ENCODE measurements at regions not wholly inside any gene's neighbourhood (a gene's known extent, or its start where the extent isn't known, plus 50 kb on each side); places are given as distances from the start of the nearest gene placed in this dataset.

DNA sequence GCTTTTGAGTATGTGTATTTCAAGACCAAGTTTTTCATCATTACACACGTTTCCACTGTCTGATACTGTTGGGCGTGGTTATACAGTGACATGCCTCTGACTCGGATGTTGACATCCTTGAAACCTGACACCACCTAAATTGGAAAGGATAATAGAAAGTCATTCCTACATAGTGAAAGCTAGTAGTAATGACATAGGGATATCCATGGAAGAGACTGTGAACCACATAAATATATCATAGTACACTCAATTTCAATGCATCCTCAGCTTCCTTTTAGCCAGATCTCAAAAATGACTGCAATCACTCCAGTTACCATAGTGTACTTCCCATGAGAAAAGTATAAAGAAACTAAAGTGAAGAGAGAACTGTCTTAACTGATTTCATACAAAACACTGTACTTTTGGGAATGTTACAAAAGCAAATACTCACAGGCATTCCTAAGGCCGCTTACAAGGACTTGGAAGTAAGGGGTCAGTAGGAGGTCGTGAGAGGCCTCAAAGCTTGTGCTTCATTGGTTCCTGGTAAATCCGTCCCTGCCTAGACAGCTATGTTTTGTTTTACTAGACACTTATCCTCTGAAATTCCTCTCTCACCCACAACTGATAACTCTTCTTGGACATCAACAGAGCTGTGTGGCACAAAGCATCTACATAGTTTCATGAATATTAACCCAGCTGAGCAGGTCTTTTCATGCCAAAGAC lies 71.8 kb upstream of the VWDE start:
- intact Hi-C loops (cut with micrococcal nuclease; ENCODE audit: unreplicated experiment) = no loop called here
- no peaks in the 10 kb centered on the region for H3K27me3 ChIP-seq (ENCODE audit: insufficient read depth, low read depth)
- TF ChIP-seq, protein P1, sequence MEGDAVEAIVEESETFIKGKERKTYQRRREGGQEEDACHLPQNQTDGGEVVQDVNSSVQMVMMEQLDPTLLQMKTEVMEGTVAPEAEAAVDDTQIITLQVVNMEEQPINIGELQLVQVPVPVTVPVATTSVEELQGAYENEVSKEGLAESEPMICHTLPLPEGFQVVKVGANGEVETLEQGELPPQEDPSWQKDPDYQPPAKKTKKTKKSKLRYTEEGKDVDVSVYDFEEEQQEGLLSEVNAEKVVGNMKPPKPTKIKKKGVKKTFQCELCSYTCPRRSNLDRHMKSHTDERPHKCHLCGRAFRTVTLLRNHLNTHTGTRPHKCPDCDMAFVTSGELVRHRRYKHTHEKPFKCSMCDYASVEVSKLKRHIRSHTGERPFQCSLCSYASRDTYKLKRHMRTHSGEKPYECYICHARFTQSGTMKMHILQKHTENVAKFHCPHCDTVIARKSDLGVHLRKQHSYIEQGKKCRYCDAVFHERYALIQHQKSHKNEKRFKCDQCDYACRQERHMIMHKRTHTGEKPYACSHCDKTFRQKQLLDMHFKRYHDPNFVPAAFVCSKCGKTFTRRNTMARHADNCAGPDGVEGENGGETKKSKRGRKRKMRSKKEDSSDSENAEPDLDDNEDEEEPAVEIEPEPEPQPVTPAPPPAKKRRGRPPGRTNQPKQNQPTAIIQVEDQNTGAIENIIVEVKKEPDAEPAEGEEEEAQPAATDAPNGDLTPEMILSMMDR (conservative IDR thresholded peaks at IDR 0.05) = no peak
- TF ChIP-seq EZH2 (IDR thresholded peaks at IDR 0.05; ENCODE audit: low read depth) = no peak
- peak in 1 of 2 experiments; percentile 51 for DNase-seq
- H3K4me1 ChIP-seq (replicated peaks; ENCODE audit: insufficient read depth) = peaks cover 6% of the 10 kb centered on the region; the same call in 1 of the 2 replicates
- H2AFZ ChIP-seq = no peak overlapping the region
- POLR2A ChIA-PET (ENCODE audit: unreplicated experiment) = interaction anchor here (0.6 kb wide), 1 partner anchor 54 kb away, joined by 3 read pairs; no protein-coding TSS in a partner anchor
- no peaks in the 10 kb centered on the region for H3K79me2 ChIP-seq (ENCODE audit: low read depth)
- H3K27ac ChIP-seq = no peak overlapping the region
- H3F3A ChIP-seq (ENCODE audit: insufficient read depth, low read depth) = no peaks in the 10 kb centered on the region
- no peaks in the 10 kb centered on the region; the same call in 1 of the 2 replicates for H3K9me2 ChIP-seq (ENCODE audit: insufficient read depth)
- no peak overlapping the region for H3K4me3 ChIP-seq
- no peaks in the 10 kb centered on the region for H3K9me3 ChIP-seq (ENCODE audit: insufficient read depth, low read depth)
- CTCF ChIA-PET = interaction anchor here (0.6 to 2.2 kb wide), 2 partner anchors 17 to 20 kb away, joined by 3 to 10 read pairs; no protein-coding TSS in a partner anchor
- no peaks in the 10 kb centered on the region for H4K20me1 ChIP-seq (ENCODE audit: insufficient read depth)
- no TSS peak for BruUV-seq (replicated peaks)
- H3K36me3 ChIP-seq (ENCODE audit: low read depth) = no peaks in the 10 kb centered on the region
- no peak overlapping the region for H3K4me2 ChIP-seq

DNA sequence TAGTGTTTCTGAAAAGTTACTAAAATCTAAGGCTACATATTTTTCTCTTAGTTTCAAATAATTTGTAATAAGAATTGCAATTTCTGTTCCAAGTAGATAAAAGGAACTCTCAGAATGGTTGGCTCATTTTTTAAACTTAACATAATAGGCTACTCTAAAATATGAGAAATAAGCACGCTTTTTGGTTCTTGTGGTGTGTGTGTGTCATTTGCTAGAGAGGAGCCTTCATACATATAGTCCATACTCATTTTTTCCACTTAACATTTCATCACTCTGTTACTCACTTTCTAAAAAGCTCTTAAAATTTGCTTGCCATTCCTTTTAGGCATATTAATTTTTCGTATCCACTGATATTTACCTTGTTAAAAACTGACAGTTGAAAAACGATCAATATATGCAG lies 74.0 kb upstream of the VWDE start:
- H3K4me3 ChIP-seq = no peak overlapping the region
- CTCF ChIA-PET = no interaction called here

DNA sequence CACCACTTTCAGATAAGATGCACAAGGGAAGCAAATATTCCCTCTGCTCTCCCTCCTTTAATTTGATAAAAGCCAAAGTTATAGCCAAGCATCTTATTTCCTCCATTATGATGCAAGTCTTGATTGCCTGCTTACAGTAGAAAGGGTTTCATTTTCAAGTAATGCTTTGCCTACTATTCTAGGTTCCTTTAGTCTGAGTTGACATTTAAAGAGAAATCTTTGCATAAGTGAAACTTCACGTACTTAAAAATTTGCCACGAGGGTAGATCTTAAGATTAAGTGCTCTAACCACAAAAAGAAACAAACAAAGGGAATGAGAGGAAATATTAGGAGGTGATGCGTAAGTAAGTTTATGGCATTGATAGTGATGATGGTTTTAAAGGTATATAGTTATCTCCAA lies 78.1 kb upstream of the VWDE start:
- H3K4me2 ChIP-seq = 0 out of 2 replicates have a peak overlapping the region, but pooled peaks have one; percentile 6

More for the DNA sequence above, 74.0 kb upstream of the VWDE start:
- H3K9me2 ChIP-seq (ENCODE audit: insufficient read depth) = no peaks in the 10 kb centered on the region; the same call in 1 of the 2 replicates
- no peak overlapping the region for H3K27ac ChIP-seq
- no peaks in the 10 kb centered on the region for H3K9me3 ChIP-seq (ENCODE audit: insufficient read depth, low read depth)
- DNase-seq = no peak
- H3K4me1 ChIP-seq (replicated peaks; ENCODE audit: insufficient read depth) = peaks cover 6% of the 10 kb centered on the region; the same call in 1 of the 2 replicates
- no peaks in the 10 kb centered on the region for H3K36me3 ChIP-seq (ENCODE audit: low read depth)
- no peak for TF ChIP-seq EZH2 (IDR thresholded peaks at IDR 0.05; ENCODE audit: low read depth)
- TF ChIP-seq, protein P1 (conservative IDR thresholded peaks at IDR 0.05) = no peak
- POLR2A ChIA-PET (ENCODE audit: unreplicated experiment) = no interaction called here
- no peaks in the 10 kb centered on the region for H4K20me1 ChIP-seq (ENCODE audit: insufficient read depth)
- no peaks in the 10 kb centered on the region for H3K27me3 ChIP-seq (ENCODE audit: insufficient read depth, low read depth)
- no peak overlapping the region for H2AFZ ChIP-seq
- no peaks in the 10 kb centered on the region for H3F3A ChIP-seq (ENCODE audit: insufficient read depth, low read depth)
- H3K4me2 ChIP-seq = no peak overlapping the region
- intact Hi-C loops (cut with micrococcal nuclease; ENCODE audit: unreplicated experiment) = no loop called here
- no TSS peak for BruUV-seq (replicated peaks)
- H3K79me2 ChIP-seq (ENCODE audit: low read depth) = no peaks in the 10 kb centered on the region

More for the DNA sequence above, 78.1 kb upstream of the VWDE start:
- no peaks in the 10 kb centered on the region for H3K27me3 ChIP-seq (ENCODE audit: insufficient read depth, low read depth)
- ChIA-PET CTCF (no interaction called here), POLR2A (ENCODE audit: unreplicated experiment) (no interaction called here)
- BruUV-seq (replicated peaks) = no TSS peak
- no peaks in the 10 kb centered on the region for H3K79me2 ChIP-seq (ENCODE audit: low read depth)
- H3K36me3 ChIP-seq (ENCODE audit: low read depth) = no peaks in the 10 kb centered on the region
- TF ChIP-seq EZH2 (IDR thresholded peaks at IDR 0.05; ENCODE audit: low read depth) = no peak
- TF ChIP-seq, protein P1 (conservative IDR thresholded peaks at IDR 0.05) = no peak
- no peak overlapping the region for H3K27ac ChIP-seq
- no peaks in the 10 kb centered on the region for H3F3A ChIP-seq (ENCODE audit: insufficient read depth, low read depth)
- no peaks in the 10 kb centered on the region for H3K9me3 ChIP-seq (ENCODE audit: insufficient read depth, low read depth)
- intact Hi-C loops (cut with micrococcal nuclease; ENCODE audit: unreplicated experiment) = no loop called here
- no peaks in the 10 kb centered on the region for H3K4me1 ChIP-seq (replicated peaks; ENCODE audit: insufficient read depth)
- no peaks in the 10 kb centered on the region for H4K20me1 ChIP-seq (ENCODE audit: insufficient read depth)
- H3K4me3 ChIP-seq = no peak overlapping the region
- DNase-seq = no peak
- H3K9me2 ChIP-seq (ENCODE audit: insufficient read depth) = no peaks in the 10 kb centered on the region; the same call in 1 of the 2 replicates
- H2AFZ ChIP-seq = 0 out of 2 replicates have a peak overlapping the region, but pooled peaks have one; percentile 40

Measured in PC-9 (cell line).